ENCODE measurements at regions not wholly inside any gene's neighbourhood (a gene's known extent, or its start where the extent isn't known, plus 50 kb on each side); places are given as distances from the start of the nearest gene placed in this dataset.

GRCh38 chr11:70522309-70522592 lies 123.9 kb downstream of the CTTN start:
- TF ChIP-seq CTCF (IDR thresholded peaks at IDR 0.05; ENCODE audit: low read depth, low read length), result no peak
- Histone ChIP-seq H3K27ac (ENCODE audit: low read depth, low read length) (no peak overlapping the region), H3K4me3 (ENCODE audit: low read depth, low read length) (no peak overlapping the region), H3K9me3 (ENCODE audit: control insufficient read depth, insufficient read depth, low read length) (peaks cover 4% of the 10 kb centered on the region; the same call in 1 of the 2 replicates), H3K27me3 (ENCODE audit: control insufficient read depth, insufficient read depth, low read length) (peaks cover 5% of the 10 kb centered on the region)
- no peak for DNase-seq (ENCODE audit: low read depth, low spot score)
- ChIA-PET CTCF (no interaction called here), POLR2A (no interaction called here)

GRCh38 chr11:70522593-70523311 lies 124.4 kb downstream of the CTTN start:
- Histone ChIP-seq H3K27ac (ENCODE audit: low read depth, low read length) (no peak overlapping the region), H3K4me3 (ENCODE audit: low read depth, low read length) (no peak overlapping the region), H3K27me3 (ENCODE audit: control insufficient read depth, insufficient read depth, low read length) (peaks cover 5% of the 10 kb centered on the region), H3K9me3 (ENCODE audit: control insufficient read depth, insufficient read depth, low read length) (peaks cover 8% of the 10 kb centered on the region; the same call in 1 of the 2 replicates)
- TF ChIP-seq CTCF (IDR thresholded peaks at IDR 0.05; ENCODE audit: low read depth, low read length), result no peak
- POLR2A ChIA-PET, result no interaction called here
- CTCF ChIA-PET, result no interaction called here
- no peak for DNase-seq (ENCODE audit: low read depth, low spot score)

GRCh38 chr11:70523384-70524095 lies 125.2 kb downstream of the CTTN start:
- DNase-seq (ENCODE audit: low read depth, low spot score), result no peak
- POLR2A ChIA-PET, result no interaction called here
- CTCF ChIA-PET, result no interaction called here

GRCh38 chr11:70524096-70524922 lies 126.0 kb downstream of the CTTN start:
- Histone ChIP-seq H3K27me3 (ENCODE audit: control insufficient read depth, insufficient read depth, low read length) (peaks cover 5% of the 10 kb centered on the region), H3K27ac (ENCODE audit: low read depth, low read length) (no peak overlapping the region), H3K9me3 (ENCODE audit: control insufficient read depth, insufficient read depth, low read length) (peaks cover 24% of the 10 kb centered on the region), H3K4me3 (ENCODE audit: low read depth, low read length) (no peak overlapping the region)
- DNase-seq (ENCODE audit: low read depth, low spot score), result no peak
- ChIA-PET POLR2A (no interaction called here), CTCF (no interaction called here)
- TF ChIP-seq CTCF (IDR thresholded peaks at IDR 0.05; ENCODE audit: low read depth, low read length), result no peak

More at GRCh38 chr11:70523384-70524095, 125.2 kb downstream of the CTTN start:
- Histone ChIP-seq H3K9me3 (ENCODE audit: control insufficient read depth, insufficient read depth, low read length) (peaks cover 16% of the 10 kb centered on the region), H3K4me3 (ENCODE audit: low read depth, low read length) (no peak overlapping the region), H3K27ac (ENCODE audit: low read depth, low read length) (no peak overlapping the region), H3K27me3 (ENCODE audit: control insufficient read depth, insufficient read depth, low read length) (peaks cover 5% of the 10 kb centered on the region)
- no peak for TF ChIP-seq CTCF (IDR thresholded peaks at IDR 0.05; ENCODE audit: low read depth, low read length)

- Histone ChIP-seq H3K27me3 (ENCODE audit: control insufficient read depth, insufficient read depth, low read length) (peaks cover 5% of the 10 kb centered on the region), H3K4me3 (ENCODE audit: low read depth, low read length) (no peak overlapping the region), H3K9me3 (ENCODE audit: control insufficient read depth, insufficient read depth, low read length) (peaks cover 30% of the 10 kb centered on the region), H3K27ac (ENCODE audit: low read depth, low read length) (no peak overlapping the region)
- no peak for DNase-seq (ENCODE audit: low read depth, low spot score)
- TF ChIP-seq CTCF (IDR thresholded peaks at IDR 0.05; ENCODE audit: low read depth, low read length), result no peak
- CTCF ChIA-PET, result no interaction called here
- POLR2A ChIA-PET, result no interaction called here
These were observed 126.7 kb downstream of the CTTN start for GRCh38 chr11:70525006-70525405.

Data from AG04450 (cell line).